CD14-positive monocyte (primary cell): ENCODE measurements at regions not wholly inside any gene's neighbourhood (a gene's known extent, or its start where the extent isn't known, plus 50 kb on each side); places are given as distances from the start of the nearest gene placed in this dataset.

Experiments
- DNase-seq, 3 donors: peaks; one replicate each; pipeline ENCODE4 v3.0.0-alpha.2; 2011 to 2022
- H2AFZ ChIP-seq: 2 replicates; pipeline ENCODE4 v1.6.0; 2012; ENCODE audit warnings: mild to moderate bottlenecking, low read depth, low read length, inconsistent platforms; ENCODE audit not compliant: insufficient read depth, poor library complexity, severe bottlenecking
- H3K27ac ChIP-seq, 2 donors: 1 replicate in 1 of 2; 2 replicates in 1 of 2; pipeline ENCODE4 v1.5.1; 2012 to 2013; ENCODE audit warnings: low read length in 2 of 2, control low read depth in 1 of 2, inconsistent platforms in 1 of 2, low read depth in 1 of 2, mild to moderate bottlenecking in 1 of 2
- H3K27me3 ChIP-seq, 2 donors: one replicate each; pipeline versions ENCODE4 v1.6.0 to v1.6.1; 2011 to 2013; ENCODE audit warnings: low read length in 2 of 2; ENCODE audit not compliant: control insufficient read depth in 2 of 2, insufficient read depth in 2 of 2
- H3K36me3 ChIP-seq, 2 donors: replicated peaks in 1 of 2; 1 replicate in 1 of 2; 2 replicates in 1 of 2; pipeline versions ENCODE4 v1.5.1 to v1.6.1; 2012 to 2013; ENCODE audit warnings: low read length in 2 of 2, control low read depth in 1 of 2, inconsistent platforms in 1 of 2, mild to moderate bottlenecking in 1 of 2; ENCODE audit not compliant: insufficient read depth in 2 of 2, control insufficient read depth in 1 of 2
- H3K4me1 ChIP-seq, 2 donors: 1 replicate in 1 of 2; 2 replicates in 1 of 2; pipeline versions ENCODE4 v1.5.1 to v1.6.1; 2012 to 2013; ENCODE audit warnings: low read length in 2 of 2, control low read depth in 1 of 2, inconsistent platforms in 1 of 2, mild to moderate bottlenecking in 1 of 2, moderate library complexity in 1 of 2; ENCODE audit not compliant: insufficient read depth in 2 of 2, control insufficient read depth in 1 of 2
- H3K4me2 ChIP-seq: replicated peaks from 2 replicates; pipeline ENCODE3; 2012; ENCODE audit warnings: low read length, moderate library complexity, mild to moderate bottlenecking; ENCODE audit not compliant: poor library complexity, severe bottlenecking; ENCODE audit errors: extremely low read depth
- H3K4me3 ChIP-seq, 3 experiments: fragments of 200-600 bp in 1 of 3; sonication (generic) in 1 of 3; replicated peaks in 1 of 3; 1 replicate in 2 of 3; 2 replicates in 1 of 3; pipeline ENCODE4 v1.5.1; 2011 to 2013; ENCODE audit warnings: low read length in 3 of 3, mild to moderate bottlenecking in 3 of 3, control low read depth in 2 of 3, low read depth in 2 of 3, inconsistent platforms in 1 of 3, moderate library complexity in 1 of 3
- H3K79me2 ChIP-seq: 2 replicates; pipeline ENCODE4 v1.6.0; 2012; ENCODE audit warnings: mild to moderate bottlenecking, control low read depth, inconsistent platforms, low read length, moderate library complexity; ENCODE audit not compliant: insufficient read depth
- H3K9ac ChIP-seq: 2 replicates; pipeline ENCODE4 v1.6.0; 2017; ENCODE audit warnings: low read length, mild to moderate bottlenecking; ENCODE audit not compliant: insufficient read depth, poor library complexity, severe bottlenecking
- H3K9me3 ChIP-seq, 2 donors: replicated peaks in 1 of 2; 1 replicate in 1 of 2; 2 replicates in 1 of 2; pipeline versions ENCODE4 v1.5.1 to v1.6.1; 2012 to 2013; ENCODE audit warnings: low read length in 2 of 2, control low read depth in 1 of 2; ENCODE audit not compliant: control insufficient read depth in 1 of 2, insufficient read depth in 1 of 2
- H4K20me1 ChIP-seq: 2 replicates; pipeline ENCODE4 v1.6.0; 2012; ENCODE audit warnings: mild to moderate bottlenecking, low read length, control low read depth, moderate library complexity; ENCODE audit not compliant: insufficient read depth
- H3K27ac Mint-ChIP-seq, 7 donors: one replicate each; pipeline ENCODE4 v1.8.0; 2020; ENCODE audit warnings: mild to moderate bottlenecking in 7 of 7, mixed read lengths in 7 of 7, moderate library complexity in 6 of 7, inconsistent platforms in 2 of 7
- H3K27me3 Mint-ChIP-seq, 3 donors: one replicate each; pipeline ENCODE4 v1.8.0; 2021 to 2022; ENCODE audit warnings: low read depth in 3 of 3, mild to moderate bottlenecking in 3 of 3, mixed read lengths in 3 of 3, moderate library complexity in 3 of 3, inconsistent platforms in 1 of 3
- H3K36me3 Mint-ChIP-seq, 2 donors: one replicate each; pipeline ENCODE4 v1.8.0; 2020; ENCODE audit warnings: mixed read lengths in 2 of 2, inconsistent platforms in 1 of 2, mild to moderate bottlenecking in 1 of 2
- H3K4me1 Mint-ChIP-seq: one replicate; pipeline ENCODE4 v1.8.0; 2020; ENCODE audit warnings: mild to moderate bottlenecking, mixed read lengths
- H3K4me3 Mint-ChIP-seq, 2 donors: one replicate each; pipeline ENCODE4 v1.8.0; 2020; ENCODE audit warnings: mild to moderate bottlenecking in 2 of 2, mixed read lengths in 2 of 2, moderate library complexity in 1 of 2
- H3K9me3 Mint-ChIP-seq, 7 donors: one replicate each; pipeline ENCODE4 v1.8.0; 2020 to 2022; ENCODE audit warnings: mixed read lengths in 7 of 7, mild to moderate bottlenecking in 6 of 7, moderate library complexity in 6 of 7, inconsistent platforms in 2 of 7
- WGBS: methylation state at CpG from one replicate; pipeline ENCODE4 v1.1.5; 2013; ENCODE audit warnings: missing lambda C conversion rate; ENCODE audit not compliant: insufficient coverage; 5-methylcytosine and 5-hydroxymethylcytosine counted together
- intact Hi-C, 2 donors: fragments of 100-400 bp; cut with micrococcal nuclease; formaldehyde crosslinking; loops; one replicate each; pipeline versions ENCODE4 v1.15.0 to v1.15.1; 2023
- TF ChIP-seq, protein P1 (sequence below): fragments of 200-600 bp; IDR thresholded peaks from one replicate; pipeline ENCODE4 v1.8.0; 2022; ENCODE audit warnings: antibody characterized with exemption, mild to moderate bottlenecking

GRCh38 chr3:106518516-106518915, 649.7 kb upstream of the CBLB start:
- no peak overlapping the region for H3K9ac ChIP-seq
- TF ChIP-seq, protein P1, sequence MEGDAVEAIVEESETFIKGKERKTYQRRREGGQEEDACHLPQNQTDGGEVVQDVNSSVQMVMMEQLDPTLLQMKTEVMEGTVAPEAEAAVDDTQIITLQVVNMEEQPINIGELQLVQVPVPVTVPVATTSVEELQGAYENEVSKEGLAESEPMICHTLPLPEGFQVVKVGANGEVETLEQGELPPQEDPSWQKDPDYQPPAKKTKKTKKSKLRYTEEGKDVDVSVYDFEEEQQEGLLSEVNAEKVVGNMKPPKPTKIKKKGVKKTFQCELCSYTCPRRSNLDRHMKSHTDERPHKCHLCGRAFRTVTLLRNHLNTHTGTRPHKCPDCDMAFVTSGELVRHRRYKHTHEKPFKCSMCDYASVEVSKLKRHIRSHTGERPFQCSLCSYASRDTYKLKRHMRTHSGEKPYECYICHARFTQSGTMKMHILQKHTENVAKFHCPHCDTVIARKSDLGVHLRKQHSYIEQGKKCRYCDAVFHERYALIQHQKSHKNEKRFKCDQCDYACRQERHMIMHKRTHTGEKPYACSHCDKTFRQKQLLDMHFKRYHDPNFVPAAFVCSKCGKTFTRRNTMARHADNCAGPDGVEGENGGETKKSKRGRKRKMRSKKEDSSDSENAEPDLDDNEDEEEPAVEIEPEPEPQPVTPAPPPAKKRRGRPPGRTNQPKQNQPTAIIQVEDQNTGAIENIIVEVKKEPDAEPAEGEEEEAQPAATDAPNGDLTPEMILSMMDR = no peak
- H3K4me2 ChIP-seq = no peak overlapping the region
- intact Hi-C loops = no loop called here
- no peaks in the 10 kb centered on the region for H3K36me3 Mint-ChIP-seq
- no peaks in the 10 kb centered on the region for H4K20me1 ChIP-seq
- H3K9me3 Mint-ChIP-seq = peaks cover 0 to 16% (median 2%) of the 10 kb centered on the region in 7 donors
- H3K27me3 ChIP-seq = no peaks in the 10 kb centered on the region
- H2AFZ ChIP-seq = no peak overlapping the region
- no peak for DNase-seq
- no peak overlapping the region for H3K27ac ChIP-seq
- no peaks in the 10 kb centered on the region for H3K79me2 ChIP-seq
- peaks cover 6 to 16% of the 10 kb centered on the region in 2 donors for H3K9me3 ChIP-seq
- no peak overlapping the region for H3K27ac Mint-ChIP-seq
- H3K27me3 Mint-ChIP-seq = no peaks in the 10 kb centered on the region
- H3K4me1 ChIP-seq = no peaks in the 10 kb centered on the region
- peaks cover 3% of the 10 kb centered on the region for H3K4me1 Mint-ChIP-seq
- no peaks in the 10 kb centered on the region for H3K36me3 ChIP-seq
- H3K4me3 Mint-ChIP-seq = no peak overlapping the region
- no peak overlapping the region for H3K4me3 ChIP-seq

DNA sequence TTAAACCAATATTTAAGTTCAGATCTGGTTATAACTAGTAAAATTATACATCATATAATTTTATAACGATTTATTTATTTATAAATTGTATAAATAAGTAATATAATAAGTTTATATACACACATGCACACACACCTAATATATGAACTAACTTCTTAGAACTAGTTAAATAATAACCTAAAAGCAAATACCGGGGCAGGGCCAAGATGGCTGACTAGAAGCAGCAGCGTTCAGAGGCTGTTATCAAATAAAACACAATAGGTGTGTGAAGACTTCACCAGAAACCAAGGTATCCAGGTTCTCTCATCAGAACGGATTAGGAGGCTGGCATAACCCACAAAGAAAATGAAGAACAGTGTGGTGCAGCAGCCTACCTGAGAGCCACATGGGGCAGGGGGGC, 653.6 kb upstream of the CBLB start:
- Histone ChIP-seq H3K36me3 (no peaks in the 10 kb centered on the region), H3K9ac (no peak overlapping the region), H2AFZ (no peak overlapping the region), H3K4me2 (no peak overlapping the region), H3K4me3 (no peak overlapping the region), H3K79me2 (no peaks in the 10 kb centered on the region), H3K4me1 (no peaks in the 10 kb centered on the region), H3K27me3 (no peaks in the 10 kb centered on the region), H4K20me1 (no peaks in the 10 kb centered on the region), H3K27ac (no peak overlapping the region), H3K9me3 (peaks cover 4 to 10% of the 10 kb centered on the region in 2 donors)
- Mint-ChIP-seq H3K4me1 (no peaks in the 10 kb centered on the region), H3K27ac (no peak overlapping the region), H3K27me3 (peaks cover 0 to 2% (median 0%) of the 10 kb centered on the region in 3 donors), H3K9me3 (peaks cover 0 to 15% (median 9%) of the 10 kb centered on the region in 7 donors), H3K4me3 (no peak overlapping the region), H3K36me3 (no peaks in the 10 kb centered on the region)
- WGBS = 100% methylated on average over 1 of the region's 4 CpGs
- intact Hi-C loops = no loop called here
- TF ChIP-seq, protein P1 = no peak
- DNase-seq = no peak
